ENCODE measurements at regions not wholly inside any gene's neighbourhood (a gene's known extent, or its start where the extent isn't known, plus 50 kb on each side); places are given as distances from the start of the nearest gene placed in this dataset.

DNA sequence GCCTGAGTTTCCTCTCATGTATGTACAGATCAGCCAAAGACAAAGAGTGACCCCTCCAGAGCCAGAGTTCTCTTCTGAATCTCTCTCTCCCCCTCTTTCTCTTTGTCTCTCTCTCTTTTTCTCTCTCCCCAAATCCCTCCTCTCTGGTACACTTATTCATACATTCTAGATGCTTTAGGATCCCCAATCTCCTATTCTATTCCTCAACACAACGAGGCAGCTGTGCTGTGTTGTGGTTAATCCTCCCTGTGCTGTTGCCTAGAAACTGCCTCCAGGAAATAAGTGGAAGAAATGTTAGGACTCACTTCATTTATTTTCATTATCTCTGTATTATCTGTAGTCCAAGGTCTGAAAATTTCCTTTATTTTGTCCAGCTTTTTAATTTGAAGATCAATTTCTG, 350.5 kb upstream of the OR4E1 start:
- TF ChIP-seq YY1 (IDR thresholded peaks at IDR 0.05; ENCODE audit: extremely low read depth, insufficient replicate concordance, low read depth, low read length) (no peak), SP1 (IDR thresholded peaks at IDR 0.05; ENCODE audit: low read depth) (no peak)
- TF ChIP-seq, protein P1, sequence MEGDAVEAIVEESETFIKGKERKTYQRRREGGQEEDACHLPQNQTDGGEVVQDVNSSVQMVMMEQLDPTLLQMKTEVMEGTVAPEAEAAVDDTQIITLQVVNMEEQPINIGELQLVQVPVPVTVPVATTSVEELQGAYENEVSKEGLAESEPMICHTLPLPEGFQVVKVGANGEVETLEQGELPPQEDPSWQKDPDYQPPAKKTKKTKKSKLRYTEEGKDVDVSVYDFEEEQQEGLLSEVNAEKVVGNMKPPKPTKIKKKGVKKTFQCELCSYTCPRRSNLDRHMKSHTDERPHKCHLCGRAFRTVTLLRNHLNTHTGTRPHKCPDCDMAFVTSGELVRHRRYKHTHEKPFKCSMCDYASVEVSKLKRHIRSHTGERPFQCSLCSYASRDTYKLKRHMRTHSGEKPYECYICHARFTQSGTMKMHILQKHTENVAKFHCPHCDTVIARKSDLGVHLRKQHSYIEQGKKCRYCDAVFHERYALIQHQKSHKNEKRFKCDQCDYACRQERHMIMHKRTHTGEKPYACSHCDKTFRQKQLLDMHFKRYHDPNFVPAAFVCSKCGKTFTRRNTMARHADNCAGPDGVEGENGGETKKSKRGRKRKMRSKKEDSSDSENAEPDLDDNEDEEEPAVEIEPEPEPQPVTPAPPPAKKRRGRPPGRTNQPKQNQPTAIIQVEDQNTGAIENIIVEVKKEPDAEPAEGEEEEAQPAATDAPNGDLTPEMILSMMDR (IDR thresholded peaks at IDR 0.05 in 2 of 3, conservative IDR thresholded peaks at IDR 0.05 in 1 of 3; ENCODE audit: borderline replicate concordance in 1 of 3, insufficient read depth in 1 of 3, low read depth in 2 of 3, low read length in 2 of 3): no peak
